IPS-18c (cell line): ENCODE measurements at regions not wholly inside any gene's neighbourhood (a gene's known extent, or its start where the extent isn't known, plus 50 kb on each side); places are given as distances from the start of the nearest gene placed in this dataset.

Experiments used
- H3K4me3 ChIP-seq: 2 replicates; pipeline ENCODE4 v1.7.0; 2013; ENCODE audit warnings: low read depth, mild to moderate bottlenecking, low read length, moderate library complexity; ENCODE audit not compliant: insufficient read depth
- H3K9me3 ChIP-seq: one replicate; pipeline ENCODE4 v1.6.1; 2013; ENCODE audit warnings: mild to moderate bottlenecking, low read length, moderate library complexity; ENCODE audit not compliant: control insufficient read depth, insufficient read depth

DNA sequence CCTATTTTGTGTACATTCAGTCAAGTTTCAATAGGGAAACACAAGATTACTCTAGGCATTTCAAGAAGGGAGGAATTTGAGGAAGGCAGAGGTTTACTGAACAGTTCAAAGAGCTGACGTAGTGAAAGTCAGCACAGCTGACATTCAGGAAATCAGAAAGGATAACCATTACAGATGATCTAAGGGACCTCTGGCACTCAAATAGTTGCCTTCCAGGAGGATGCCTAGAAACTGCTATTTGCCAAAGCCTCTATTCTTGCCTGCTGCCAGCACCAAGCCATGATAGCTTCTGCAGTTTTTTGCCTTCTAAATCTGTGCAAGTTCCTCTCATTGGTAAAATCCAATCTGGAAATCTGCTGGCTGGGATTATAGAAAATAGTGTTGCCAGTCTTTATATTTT is 373.1 kb downstream of the CSNK1G3 start:
- H3K4me3 ChIP-seq = no peak overlapping the region

GRCh38 chr5:123882965-123883345 is 371.0 kb downstream of the CSNK1G3 start:
- no peaks in the 10 kb centered on the region for H3K9me3 ChIP-seq
- no peak overlapping the region for H3K4me3 ChIP-seq

More for the DNA sequence above, 373.1 kb downstream of the CSNK1G3 start:
- no peaks in the 10 kb centered on the region for H3K9me3 ChIP-seq

DNA sequence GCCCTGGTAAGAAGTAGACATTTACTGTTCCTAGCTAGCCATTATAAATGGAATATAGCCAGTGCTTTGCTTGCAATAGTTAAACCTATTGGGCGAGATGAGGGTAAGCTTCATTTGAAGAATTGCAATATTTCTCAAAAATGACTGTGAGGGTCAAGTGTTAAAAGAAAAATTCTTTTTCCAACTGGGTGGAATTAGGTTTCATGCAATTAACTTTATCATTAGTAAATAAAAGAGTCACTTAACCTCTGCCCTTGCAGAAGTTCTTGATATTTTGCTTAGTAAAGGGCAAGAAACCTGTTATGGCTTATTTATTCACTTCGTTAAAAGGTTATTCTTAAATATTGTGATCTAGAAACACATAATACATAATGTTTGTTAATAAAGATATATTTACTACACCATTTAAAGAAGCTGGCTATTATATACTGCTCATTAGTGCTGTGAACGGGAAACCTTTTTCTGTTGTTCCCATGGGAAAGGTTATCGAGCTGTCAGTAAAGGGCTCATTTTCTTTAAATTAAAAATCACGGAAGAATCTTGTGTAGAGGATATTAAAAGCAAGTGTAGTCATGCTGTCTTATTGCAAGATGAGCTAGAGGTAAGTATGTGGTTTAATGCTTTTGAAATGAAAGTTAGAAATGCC is 370.5 kb downstream of the CSNK1G3 start:
- no peaks in the 10 kb centered on the region for H3K9me3 ChIP-seq
- no peak overlapping the region for H3K4me3 ChIP-seq

GRCh38 chr5:123881759-123882244 is 369.8 kb downstream of the CSNK1G3 start:
- no peak overlapping the region for H3K4me3 ChIP-seq
- H3K9me3 ChIP-seq = no peaks in the 10 kb centered on the region

GRCh38 chr5:123880875-123881274 is 368.9 kb downstream of the CSNK1G3 start:
- H3K9me3 ChIP-seq = no peaks in the 10 kb centered on the region

GRCh38 chr5:123879071-123879470 is 367.1 kb downstream of the CSNK1G3 start:
- no peaks in the 10 kb centered on the region for H3K9me3 ChIP-seq

More at GRCh38 chr5:123880875-123881274, 368.9 kb downstream of the CSNK1G3 start:
- H3K4me3 ChIP-seq = no peak overlapping the region

DNA sequence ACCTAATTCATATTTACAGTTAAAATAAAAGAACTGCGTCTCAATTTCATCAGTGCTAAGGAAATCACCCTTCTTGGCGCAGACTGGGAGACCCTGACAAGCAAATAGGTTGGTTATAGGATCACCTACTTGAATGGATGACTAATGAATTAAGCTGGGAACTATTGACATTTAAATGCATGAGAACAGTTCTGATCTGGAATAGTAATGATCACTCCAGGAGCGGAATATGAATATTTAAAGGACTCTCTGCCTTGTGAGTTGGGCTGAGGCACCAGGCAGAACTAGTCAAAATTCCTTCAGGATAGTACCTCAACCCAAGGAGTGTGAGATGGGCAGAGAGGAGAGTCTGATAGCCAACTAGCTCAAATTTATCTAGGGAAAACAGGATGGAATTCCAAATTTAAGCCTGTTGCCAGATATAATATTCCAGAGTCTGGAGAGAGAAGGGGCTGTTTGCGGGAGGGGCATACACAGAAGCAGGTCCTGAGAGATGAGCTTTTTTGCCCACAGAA is 364.4 kb downstream of the CSNK1G3 start:
- Histone ChIP-seq H3K4me3 (no peak overlapping the region), H3K9me3 (no peaks in the 10 kb centered on the region)

More at GRCh38 chr5:123879071-123879470, 367.1 kb downstream of the CSNK1G3 start:
- H3K4me3 ChIP-seq = no peak overlapping the region

GRCh38 chr5:123875561-123876275 is 363.7 kb downstream of the CSNK1G3 start:
- H3K4me3 ChIP-seq = peak overlapping the region; percentile 0; the same call in 1 of the 2 replicates

DNA sequence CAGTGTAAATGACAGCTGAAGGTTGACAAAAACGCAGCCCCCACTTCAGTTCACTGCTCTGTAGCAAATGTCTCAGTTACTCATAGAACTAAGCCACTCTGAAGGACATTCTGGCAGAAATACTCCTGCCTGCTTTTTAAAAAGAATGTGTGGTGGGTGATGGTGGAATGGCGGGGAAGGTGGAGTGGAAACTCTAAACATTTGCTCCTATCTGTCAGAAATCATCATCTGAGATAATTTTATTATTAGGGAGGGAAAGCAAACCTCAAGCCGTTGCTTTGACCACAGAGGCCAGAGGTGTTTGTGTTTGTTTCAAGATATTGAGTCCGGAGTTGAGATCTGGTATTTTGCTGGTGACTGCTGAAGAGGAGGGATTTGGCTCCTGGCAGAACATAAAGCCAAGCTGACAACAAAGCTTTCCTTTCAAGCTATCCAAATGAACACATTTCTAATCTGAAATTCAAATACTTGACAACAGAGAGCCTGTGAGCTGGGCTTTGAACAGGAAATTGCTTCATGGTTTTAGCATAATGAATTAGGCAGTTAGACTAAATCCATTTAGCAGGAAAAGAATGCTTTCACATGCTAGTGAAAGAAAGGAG is 362.7 kb downstream of the CSNK1G3 start:
- Histone ChIP-seq H3K4me3 (no peak overlapping the region), H3K9me3 (no peaks in the 10 kb centered on the region)

More at GRCh38 chr5:123875561-123876275, 363.7 kb downstream of the CSNK1G3 start:
- H3K9me3 ChIP-seq = no peaks in the 10 kb centered on the region

DNA sequence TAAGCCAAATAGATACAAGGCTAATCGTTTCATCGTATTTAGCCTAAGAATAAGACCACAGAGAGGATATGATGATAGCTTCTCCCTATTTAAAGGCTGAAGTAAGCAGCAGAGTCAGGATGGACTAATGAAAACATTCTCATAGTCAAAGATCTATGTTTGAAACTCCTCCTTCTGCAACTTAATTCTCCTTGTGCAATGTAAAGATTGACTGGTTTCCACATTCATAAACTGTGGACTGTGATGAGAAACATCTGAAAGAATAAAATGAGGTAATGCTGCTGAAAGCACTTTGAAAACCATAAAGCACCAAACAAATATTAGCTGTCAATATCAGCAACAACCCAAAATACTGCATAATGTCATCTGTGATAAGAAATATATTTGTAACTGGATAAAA is 361.9 kb downstream of the CSNK1G3 start:
- Histone ChIP-seq H3K9me3 (no peaks in the 10 kb centered on the region), H3K4me3 (no peak overlapping the region)

DNA sequence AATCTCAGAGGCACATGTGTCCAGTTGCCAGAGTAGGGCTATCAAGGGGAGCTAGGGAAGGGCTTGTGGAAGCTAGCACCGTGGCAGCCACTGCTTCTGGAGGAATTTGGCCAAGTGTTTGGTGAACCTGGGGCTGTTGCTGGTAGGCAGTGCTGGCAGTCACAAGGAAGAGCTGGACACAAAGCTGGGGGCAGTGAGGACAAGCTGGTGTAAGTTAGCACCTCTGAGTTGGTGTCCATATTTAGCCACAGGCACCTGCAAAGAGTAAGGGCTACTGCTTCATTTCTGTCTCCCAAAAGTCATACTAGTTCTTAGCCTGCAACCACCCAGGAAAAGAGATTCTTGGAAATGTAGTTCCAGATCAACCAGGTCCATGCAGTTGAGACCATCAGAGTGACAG is 359.4 kb downstream of the CSNK1G3 start:
- Histone ChIP-seq H3K4me3 (no peak overlapping the region), H3K9me3 (no peaks in the 10 kb centered on the region)

- Histone ChIP-seq H3K4me3 (no peak overlapping the region), H3K9me3 (no peaks in the 10 kb centered on the region)
Measured at GRCh38 chr5:123868881-123869280, 356.9 kb downstream of the CSNK1G3 start.

- H3K4me3 ChIP-seq = no peak overlapping the region
- no peaks in the 10 kb centered on the region for H3K9me3 ChIP-seq
Measured at GRCh38 chr5:123868267-123868666, 356.3 kb downstream of the CSNK1G3 start.

DNA sequence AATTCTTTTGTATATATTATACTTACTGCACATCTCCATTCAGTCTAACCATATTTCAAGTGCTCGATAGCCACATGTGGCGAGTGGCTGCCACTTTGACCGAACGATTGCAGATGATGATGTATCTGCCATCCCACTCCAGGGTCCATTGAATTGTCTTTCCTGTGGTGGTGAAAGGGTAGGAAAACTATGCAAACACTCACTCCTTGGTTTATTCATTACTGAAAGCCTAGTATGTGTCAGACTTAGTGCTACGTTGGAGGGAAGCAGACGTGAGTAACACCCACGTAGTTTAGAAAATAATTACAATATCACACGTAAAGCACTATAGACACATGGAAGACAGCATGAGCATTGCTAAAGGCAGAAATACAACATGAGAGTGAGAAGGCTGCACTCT is 353.7 kb downstream of the CSNK1G3 start:
- Histone ChIP-seq H3K9me3 (no peaks in the 10 kb centered on the region), H3K4me3 (no peak overlapping the region)

DNA sequence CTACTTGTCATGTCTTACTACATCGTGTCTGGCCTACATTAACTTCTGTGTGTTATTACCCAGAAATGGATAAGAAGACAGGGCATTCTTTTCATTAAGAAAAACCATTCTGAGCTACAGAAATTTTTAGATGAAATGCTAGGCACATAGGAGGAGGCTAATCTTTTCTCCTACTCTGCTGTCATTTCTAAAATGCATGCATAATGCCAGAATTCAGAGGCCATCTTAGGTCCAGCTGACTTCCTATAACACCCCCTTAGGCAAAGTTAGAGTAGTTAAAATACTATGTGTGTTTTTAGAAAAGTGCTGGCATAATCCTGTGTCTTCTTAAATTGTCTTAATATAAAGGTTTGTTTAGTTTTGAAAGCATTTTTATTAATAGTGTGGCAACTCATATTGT is 352.6 kb downstream of the CSNK1G3 start:
- no peaks in the 10 kb centered on the region for H3K9me3 ChIP-seq
- no peak overlapping the region for H3K4me3 ChIP-seq

- no peak overlapping the region for H3K4me3 ChIP-seq
- no peaks in the 10 kb centered on the region for H3K9me3 ChIP-seq
Measured at GRCh38 chr5:123858938-123859337, 347.0 kb downstream of the CSNK1G3 start.

GRCh38 chr5:123856766-123857165 is 344.8 kb downstream of the CSNK1G3 start:
- Histone ChIP-seq H3K9me3 (peaks cover 3% of the 10 kb centered on the region), H3K4me3 (no peak overlapping the region)

- Histone ChIP-seq H3K4me3 (no peak overlapping the region), H3K9me3 (peaks cover 3% of the 10 kb centered on the region)
Measured at GRCh38 chr5:123855609-123856008, 343.6 kb downstream of the CSNK1G3 start.
